Esophagus muscularis mucosa (tissue), 4 donors: ENCODE measurements at regions not wholly inside any gene's neighbourhood (a gene's known extent, or its start where the extent isn't known, plus 50 kb on each side); places are given as distances from the start of the nearest gene placed in this dataset.
"Not testable (repeated sequence)": the region's sequence is repeated elsewhere in the genome, so short reads cannot be mapped to it uniquely, and the experiment has no call there.

Experiments used
- EP300 ChIP-seq: sonication (generic); formaldehyde crosslinking; IDR thresholded peaks from one replicate; pipeline ENCODE4 v1.6.1; 2017; ENCODE audit warnings: antibody characterized with exemption
- POLR2A ChIP-seq: fragments of 450-650 bp; IDR thresholded peaks from one replicate; pipeline ENCODE4 v1.6.1; 2017; ENCODE audit warnings: antibody characterized with exemption, moderate library complexity, mild to moderate bottlenecking, low read depth
- POLR2AphosphoS5 ChIP-seq, 2 donors: sonication (generic); formaldehyde crosslinking; IDR thresholded peaks; one replicate each; pipeline ENCODE4 v1.6.1; 2017; ENCODE audit warnings: antibody characterized with exemption in 2 of 2
- TF ChIP-seq, protein P1 (sequence below), 3 experiments: fragments of 200-600 bp in 2 of 3; fragments of 450-650 bp in 1 of 3; sonication (generic) in 2 of 3; IDR thresholded peaks; one replicate each; pipeline ENCODE4 v1.5.1; 2017 to 2019; ENCODE audit warnings: antibody characterized with exemption in 3 of 3, mild to moderate bottlenecking in 2 of 3, moderate library complexity in 1 of 3

DNA sequence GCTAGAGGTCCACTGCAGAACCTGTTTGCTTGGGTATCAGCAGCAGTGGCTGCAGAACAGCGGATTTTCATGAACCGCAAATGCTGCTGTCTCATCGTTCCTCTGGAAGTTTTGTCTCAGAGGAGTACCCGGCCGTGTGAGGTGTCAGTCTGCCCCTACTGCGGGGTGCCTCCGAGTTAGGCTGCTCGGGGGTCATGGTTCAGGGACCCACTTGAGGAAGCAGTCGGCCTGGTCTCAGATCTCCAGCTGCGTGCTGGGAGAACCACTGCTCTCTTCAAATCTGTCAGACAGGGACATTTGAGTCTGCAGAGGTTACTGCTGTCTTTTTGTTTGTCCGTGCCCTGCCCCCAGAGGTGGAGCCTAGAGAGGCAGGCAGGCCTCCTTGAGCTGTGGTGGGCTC lies 109.5 kb upstream of the TMEM196 start:
- TF ChIP-seq POLR2A; EP300; POLR2AphosphoS5 (IDR thresholded peaks at IDR 0.05): not testable (repeated sequence)
- TF ChIP-seq, protein P1, sequence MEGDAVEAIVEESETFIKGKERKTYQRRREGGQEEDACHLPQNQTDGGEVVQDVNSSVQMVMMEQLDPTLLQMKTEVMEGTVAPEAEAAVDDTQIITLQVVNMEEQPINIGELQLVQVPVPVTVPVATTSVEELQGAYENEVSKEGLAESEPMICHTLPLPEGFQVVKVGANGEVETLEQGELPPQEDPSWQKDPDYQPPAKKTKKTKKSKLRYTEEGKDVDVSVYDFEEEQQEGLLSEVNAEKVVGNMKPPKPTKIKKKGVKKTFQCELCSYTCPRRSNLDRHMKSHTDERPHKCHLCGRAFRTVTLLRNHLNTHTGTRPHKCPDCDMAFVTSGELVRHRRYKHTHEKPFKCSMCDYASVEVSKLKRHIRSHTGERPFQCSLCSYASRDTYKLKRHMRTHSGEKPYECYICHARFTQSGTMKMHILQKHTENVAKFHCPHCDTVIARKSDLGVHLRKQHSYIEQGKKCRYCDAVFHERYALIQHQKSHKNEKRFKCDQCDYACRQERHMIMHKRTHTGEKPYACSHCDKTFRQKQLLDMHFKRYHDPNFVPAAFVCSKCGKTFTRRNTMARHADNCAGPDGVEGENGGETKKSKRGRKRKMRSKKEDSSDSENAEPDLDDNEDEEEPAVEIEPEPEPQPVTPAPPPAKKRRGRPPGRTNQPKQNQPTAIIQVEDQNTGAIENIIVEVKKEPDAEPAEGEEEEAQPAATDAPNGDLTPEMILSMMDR (IDR thresholded peaks at IDR 0.05), result not testable (repeated sequence)
